ENCODE measurements at regions not wholly inside any gene's neighbourhood (a gene's known extent, or its start where the extent isn't known, plus 50 kb on each side); places are given as distances from the start of the nearest gene placed in this dataset.

DNA sequence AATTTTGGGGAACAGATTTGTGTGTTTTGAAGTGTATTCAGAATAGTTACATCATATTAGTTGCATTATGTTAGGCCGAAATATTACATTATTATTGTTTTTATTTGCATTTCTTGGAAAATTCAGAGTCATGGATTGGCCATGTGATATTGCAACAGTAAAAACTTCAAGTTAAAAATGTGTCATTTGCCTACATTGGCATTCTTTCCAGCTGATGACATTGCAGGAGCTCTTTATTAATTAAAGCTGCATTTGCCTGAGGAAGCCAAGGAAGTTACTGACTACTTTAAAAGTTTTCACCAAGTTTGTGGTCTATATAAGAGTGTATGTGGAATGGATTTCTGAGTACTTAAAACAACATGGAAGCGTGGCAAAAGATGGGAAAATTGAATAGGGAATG, 726.4 kb upstream of the SGO1 start:
- no peak for DNase-seq (ENCODE audit: low read depth in 3 of 3)

DNA sequence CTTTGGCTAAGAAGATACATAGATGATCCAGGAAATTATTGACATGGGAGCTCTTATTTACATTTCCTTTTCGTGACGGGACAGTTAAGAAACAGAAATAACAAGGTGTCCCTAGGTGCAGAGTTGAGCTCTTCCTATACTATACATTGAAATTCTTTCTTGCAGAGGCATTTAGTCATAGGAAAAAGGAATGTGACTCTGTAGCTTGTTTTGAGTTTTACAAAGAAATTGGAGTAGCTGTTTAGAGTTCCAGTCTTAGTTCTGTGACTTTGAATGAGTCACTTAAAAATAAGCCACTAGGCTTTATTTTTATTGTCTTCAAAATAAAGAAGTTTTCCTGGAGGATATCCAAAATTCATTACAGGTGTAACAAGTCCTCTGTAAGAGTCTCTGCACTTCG, 723.5 kb upstream of the SGO1 start:
- DNase-seq (ENCODE audit: low read depth in 3 of 3): no peak

DNA sequence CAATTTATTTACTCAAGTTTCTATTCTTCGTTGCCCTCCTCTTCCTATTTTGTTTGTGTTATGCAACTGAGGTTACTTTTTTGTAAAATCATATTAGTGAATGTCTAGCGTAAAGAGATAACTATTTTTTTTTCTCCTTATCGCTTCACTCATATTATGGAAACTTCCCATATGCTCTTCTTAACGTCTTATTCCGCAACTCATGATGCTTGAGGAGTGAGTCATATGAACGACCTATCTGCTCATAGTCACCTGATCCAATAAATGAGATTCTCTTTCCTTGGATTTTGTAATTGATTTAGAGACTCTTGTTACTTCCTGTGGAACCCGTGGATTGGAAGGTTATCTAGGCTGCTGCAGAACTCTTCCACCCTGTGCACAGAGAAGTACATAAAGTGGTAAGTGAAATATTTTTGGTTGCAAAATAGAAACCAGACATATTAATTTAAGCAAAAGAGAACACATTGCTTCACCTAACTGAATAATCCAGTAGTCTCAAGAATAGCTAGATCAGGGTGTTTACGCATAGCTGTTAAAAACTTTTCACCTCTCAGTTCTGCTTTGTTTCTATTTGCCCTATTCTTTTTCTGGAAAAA, 719.3 kb upstream of the SGO1 start:
- no peak for DNase-seq (ENCODE audit: low read depth in 3 of 3)

DNA sequence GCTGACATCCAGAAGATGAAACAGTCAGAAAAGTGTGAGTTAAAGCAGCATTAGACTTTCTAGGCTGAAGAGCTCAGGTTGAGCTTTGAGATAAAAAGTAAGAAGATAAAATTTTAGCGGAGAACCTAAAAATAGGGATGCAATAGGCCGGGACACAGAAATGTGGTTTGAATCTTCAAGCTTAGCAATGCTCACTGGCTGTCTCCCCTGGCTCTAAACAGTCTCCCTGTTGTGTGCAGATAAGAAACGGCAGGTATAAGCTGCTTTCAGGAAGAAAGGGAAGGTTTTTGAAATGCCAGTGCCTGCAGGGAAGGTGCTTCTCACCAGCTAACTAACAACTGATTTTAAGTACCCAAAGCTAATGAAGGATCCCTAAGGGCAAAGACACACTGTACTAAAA, 718.7 kb upstream of the SGO1 start:
- DNase-seq (ENCODE audit: low read depth in 3 of 3): no peak

DNA sequence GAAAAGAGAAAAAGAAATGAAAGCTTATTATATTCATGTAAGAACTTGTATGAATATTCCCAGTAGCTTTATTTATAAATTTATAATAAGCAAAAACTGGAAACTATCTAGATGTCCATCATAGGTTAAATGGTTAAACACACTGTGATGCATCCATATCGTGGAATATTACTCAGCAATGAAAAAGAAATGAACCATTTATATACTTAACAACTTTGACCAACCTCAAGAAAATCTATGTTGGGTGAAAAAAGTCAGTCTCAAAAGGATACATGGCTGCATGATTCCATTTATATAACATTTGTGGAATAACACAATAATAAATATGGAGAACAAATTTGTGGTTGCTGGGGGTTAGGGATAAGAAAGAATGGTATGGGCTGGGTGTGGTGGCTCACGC, 713.0 kb upstream of the SGO1 start:
- DNase-seq (ENCODE audit: low read depth in 3 of 3): no peak

DNA sequence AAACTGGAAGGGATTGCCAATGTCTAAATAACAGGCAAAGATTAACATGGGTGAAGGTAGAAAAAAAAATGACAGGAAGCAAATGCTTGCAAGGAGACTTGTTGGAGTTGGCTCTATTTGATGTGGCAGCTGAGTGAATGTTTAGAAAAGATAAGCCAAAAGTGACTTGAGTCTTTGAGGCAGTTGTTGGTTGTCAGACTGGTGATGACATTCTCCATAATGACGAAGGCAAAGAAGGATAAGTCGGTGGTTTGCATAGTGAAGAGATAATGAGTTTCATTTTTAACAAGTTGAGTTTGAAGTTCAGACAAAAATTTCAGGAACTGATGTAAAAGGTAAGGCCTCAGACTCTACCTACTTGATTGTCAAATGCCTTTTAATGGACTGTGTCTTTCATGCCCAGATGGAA, 704.1 kb upstream of the SGO1 start:
- no peak for DNase-seq (ENCODE audit: low read depth in 3 of 3)

DNA sequence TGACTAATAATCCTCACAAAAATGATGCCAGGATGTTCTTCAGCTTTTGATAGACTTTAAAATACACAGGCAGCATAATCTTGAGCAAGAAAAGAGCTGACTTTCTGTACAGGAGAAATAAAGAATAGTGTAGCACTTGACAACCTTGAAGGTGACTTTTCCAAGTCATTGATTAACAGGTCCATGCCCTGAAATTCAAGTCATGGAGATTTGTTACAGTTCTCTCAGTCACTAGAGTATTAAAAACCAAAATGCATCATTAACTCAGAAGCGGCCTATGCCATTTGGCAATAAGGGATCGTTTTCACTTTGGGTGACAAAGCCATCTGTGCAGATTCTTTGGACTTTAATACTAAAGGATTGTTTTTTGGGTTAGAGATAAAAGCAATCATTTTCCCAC, 692.7 kb upstream of the SGO1 start:
- no peak for DNase-seq (ENCODE audit: low read depth in 3 of 3)

DNA sequence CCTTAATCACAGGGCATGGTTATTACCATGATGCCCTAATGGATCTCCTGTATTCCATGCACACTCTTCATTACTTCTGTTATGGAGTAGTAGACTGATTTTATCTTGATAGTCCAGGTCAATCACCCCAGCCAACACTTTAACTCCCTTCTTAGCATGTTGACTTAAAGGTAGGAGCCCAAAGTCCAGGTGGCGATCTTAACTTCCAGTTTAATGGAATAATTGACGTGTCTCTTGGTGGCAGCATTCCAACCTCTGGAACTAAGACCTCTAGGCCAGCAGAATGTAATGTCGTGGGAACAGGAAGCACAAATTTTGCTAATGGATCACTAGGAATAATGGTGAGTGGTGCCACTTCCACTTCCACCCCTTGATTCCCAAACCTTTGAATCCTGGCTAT, 687.2 kb upstream of the SGO1 start:
- DNase-seq (ENCODE audit: low read depth in 3 of 3): no peak

DNA sequence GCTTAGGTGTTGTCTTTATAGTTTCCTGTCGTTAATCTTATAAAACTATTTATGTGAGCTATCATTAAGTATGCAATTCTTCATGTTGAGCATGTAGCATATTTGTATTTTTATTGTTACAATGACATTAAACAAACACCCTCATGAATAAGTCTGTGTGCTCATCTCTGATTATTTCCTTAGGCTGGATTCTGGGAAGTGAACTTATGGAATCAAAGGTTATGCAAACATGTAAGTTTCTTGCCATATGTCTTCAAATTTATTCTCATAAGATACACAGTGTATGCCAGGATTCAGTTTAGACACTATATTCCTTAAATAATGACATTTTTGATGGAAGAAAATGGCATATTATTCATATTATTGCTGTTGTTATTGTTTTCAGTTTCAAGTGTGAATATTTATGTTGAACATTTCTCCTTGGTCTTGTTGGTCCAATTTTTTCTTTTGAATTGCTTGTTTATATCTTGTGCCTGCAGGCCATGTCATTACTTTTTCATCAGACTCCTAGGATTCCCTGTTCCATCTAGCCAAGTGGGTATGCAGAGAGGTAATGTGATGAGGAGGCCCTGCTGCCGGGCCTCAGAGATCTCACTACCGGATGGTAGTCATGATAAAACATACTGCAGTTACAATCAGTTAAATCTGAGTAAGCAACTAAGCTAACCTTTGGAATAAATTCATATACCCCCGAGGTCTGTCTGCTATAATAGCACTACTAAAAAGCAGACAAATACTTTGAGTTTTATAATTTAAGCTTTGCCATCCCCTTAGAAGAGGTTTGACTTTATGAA, 684.3 kb upstream of the SGO1 start:
- DNase-seq (ENCODE audit: low read depth in 3 of 3): no peak

DNA sequence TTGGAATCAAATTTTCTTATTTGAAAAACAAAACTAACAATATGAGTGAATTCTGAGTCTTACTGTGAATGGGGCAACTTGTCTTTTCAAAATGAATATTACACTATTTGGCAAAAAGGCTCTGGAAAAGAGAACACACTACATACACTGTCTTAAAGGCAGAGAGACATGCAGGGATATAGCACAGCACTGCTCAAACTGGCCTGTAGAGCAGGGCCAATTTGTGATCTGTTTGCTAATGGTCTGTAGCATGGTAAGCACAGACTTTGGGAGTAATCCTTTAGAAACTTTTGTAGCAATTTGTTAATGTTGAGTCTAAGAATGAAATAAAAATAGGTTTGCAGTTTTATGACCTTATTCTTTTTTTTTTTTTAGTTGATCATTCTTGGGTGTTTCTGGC, 679.8 kb upstream of the SGO1 start:
- no peak for DNase-seq (ENCODE audit: low read depth in 3 of 3)

DNA sequence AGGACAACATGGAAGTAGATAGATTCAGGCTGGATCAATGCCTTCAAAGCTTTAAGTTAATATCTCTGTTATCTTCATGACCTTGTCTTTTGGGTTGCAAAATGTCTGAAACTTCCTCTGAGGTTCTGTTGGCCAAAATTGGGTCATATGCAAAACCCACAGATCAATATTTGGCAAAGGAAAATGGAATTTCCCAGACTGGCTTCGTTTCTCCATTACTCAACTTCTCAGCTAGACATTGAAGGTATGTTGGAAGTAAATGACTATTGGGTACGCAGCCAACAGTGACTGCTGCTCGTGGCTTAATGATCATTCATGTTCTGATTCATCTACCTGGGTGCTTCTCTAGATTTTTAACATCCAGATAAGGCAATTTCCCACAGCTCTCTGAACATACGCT, 675.4 kb upstream of the SGO1 start:
- no peak for DNase-seq (ENCODE audit: low read depth in 3 of 3)

DNA sequence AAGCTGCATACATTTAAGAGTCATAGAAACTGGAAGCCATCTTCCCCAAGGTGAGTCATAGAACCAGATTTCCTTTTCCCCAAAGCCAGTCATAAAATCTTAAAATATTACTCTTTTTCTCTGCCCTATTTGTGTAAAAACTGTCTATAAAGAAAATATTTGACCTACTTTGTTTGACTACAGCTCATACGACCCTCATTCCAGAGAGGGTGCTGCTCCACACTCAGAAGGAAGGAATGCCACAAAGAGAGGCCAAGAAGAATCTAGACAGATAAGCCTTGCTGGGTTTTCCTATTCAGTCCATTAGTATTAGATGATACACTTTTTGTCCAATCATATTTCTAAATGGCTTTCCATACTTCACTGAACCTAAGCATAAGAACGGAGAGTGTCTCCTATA, 671.6 kb upstream of the SGO1 start:
- DNase-seq (ENCODE audit: low read depth in 3 of 3): no peak

DNA sequence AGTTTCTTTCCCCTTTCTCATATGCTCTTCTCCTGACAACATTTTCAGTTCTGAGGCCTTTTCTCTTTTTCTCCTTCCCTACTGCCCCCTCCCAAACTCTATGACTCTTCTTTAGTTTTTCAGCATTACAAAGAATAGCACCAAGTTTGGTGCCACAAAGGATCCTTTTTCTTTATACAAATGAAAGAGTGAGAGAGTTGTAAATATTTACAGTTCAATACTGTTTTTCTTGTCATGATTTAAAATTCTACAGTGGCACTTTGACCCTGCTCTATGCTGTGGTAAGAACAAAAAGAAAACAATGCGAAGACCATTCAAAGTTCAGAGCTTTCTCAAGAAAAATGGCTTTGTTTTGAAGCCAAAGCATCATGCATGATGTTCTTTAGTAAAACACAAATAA, 667.9 kb upstream of the SGO1 start:
- no peak for DNase-seq (ENCODE audit: low read depth in 3 of 3)

DNA sequence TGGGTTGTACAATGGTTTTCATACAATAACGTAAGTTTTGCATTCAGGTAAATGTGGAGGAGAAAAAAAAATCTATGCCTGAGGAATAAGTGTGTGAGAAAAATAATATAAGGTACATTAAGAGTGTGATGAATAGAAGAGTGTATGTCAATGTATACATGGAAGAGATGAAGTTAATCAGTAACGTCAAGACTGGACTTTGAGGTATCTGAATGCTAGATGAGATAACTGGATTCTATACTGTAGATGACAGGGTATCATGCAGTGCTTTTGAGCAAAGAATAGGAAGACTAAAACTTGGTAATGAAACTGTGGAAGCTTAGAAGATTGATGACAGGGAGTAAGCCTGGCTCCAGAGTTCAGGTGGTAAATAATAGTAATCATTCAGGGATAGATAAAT, 666.7 kb upstream of the SGO1 start:
- DNase-seq (ENCODE audit: low read depth in 3 of 3): no peak

DNA sequence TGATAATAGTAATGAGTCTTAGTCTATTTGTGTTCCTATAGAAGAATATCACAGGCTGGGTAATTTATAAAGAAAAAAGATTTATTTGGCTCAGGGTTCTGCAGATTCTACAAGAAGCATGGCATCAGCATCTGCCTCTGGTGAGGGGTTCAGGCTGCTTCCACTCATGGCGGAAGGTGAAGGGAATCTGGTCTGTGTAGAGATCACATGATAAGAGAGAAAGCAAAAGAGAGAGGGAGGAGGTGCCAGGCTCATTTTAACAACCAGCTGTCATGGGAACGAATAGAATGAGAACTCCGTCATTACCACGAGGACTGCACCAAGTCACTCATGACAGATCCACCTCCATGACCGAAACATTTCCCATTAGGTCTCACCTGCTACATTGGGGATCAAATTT, 664.0 kb upstream of the SGO1 start:
- no peak for DNase-seq (ENCODE audit: low read depth in 3 of 3)

DNA sequence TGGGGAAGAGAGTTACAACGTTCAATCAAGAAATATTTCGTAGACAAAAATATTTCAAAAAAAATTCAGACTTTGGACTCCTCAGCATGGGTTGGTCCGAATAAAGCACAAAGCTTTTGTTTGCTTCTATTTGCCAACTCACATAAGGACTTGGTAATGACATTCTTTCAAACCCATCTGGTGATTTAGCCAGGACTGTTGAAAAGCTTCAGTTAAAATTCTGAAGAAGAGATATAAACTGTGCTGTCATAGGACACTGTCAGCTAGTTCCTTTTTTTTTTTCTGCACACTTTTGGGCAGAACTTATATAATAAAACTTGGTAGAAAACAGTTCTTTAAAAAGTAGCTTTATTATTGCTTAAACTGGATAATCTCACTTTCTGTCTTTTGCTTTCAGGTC, 660.8 kb upstream of the SGO1 start:
- no peak for DNase-seq (ENCODE audit: low read depth in 3 of 3)

DNA sequence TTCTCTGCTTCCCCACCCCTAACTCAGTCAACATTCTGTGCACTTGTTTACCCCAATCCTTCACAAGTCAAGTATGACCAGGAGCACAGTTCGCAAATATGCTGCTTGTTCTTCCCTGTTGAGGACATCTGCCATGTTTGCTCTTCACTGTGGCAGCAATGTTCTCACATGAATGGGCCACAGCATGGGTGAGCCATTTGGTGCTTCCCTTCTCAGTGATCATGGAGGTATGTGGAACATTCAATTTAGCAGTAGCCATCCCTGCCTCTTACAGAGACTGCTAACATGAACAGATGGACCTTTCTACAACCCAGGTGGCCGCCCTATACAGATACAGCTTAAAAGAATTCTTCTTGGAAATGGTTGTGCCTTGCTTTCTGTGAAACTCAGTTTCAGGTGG, 660.1 kb upstream of the SGO1 start:
- no peak for DNase-seq (ENCODE audit: low read depth in 3 of 3)

DNA sequence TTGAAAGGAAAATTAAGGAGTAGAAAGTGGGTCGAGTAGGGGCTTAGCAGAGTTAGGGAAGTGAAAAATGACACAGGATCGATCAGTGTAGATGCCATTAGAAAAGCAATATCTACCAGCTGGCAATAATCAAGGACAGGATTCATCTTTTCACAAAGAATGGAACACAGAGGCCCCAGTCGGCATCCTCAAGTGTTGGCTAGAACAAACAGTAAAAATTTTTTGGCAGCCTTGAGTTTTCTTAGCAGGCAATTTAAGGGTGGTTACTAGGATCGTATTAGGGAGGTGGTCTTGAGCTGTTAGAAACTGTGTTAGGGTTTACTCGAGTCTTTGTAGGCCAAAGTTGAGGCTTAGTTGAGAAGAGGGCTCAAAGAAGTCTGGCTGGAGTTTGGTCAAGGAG, 658.8 kb upstream of the SGO1 start:
- DNase-seq (ENCODE audit: low read depth in 3 of 3): no peak

DNA sequence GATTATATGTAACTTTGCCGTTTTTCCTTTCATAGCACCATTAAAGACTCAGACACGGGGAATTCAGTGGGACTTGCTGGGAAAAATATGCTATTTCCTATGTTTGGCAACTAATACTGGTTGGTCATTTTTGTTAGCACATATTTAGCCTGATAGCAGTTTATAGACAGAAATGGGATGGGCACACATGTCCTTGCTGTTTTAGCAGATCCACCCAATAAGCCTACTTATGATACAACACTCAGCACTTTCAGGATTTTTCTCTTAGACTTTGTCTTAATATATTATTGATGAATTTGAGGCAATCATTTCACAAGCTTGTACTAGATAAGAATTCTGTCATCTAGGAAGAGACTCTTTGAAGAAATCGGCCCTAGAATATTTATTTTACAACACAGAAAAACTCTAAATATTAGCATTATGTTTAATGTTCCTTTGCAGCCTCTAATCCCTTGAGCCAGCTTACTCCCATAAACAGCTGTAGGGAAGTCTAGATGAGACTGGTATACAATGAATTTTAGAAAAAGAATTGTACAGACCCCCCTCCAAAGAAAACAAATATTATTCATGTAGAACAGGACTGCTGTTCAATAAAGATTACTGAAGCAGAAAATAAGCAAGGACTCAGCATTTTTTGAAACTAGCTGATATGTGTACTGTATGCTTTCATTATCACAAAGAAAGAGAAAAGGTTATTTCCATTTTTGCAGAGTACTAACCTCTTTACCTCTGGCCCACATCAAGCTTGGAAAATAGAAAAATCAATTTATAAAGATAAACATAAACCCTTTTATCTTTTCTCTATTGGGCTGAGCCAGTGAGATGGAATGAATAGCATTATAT, 656.8 kb upstream of the SGO1 start:
- DNase-seq (ENCODE audit: low read depth in 3 of 3): no peak

DNA sequence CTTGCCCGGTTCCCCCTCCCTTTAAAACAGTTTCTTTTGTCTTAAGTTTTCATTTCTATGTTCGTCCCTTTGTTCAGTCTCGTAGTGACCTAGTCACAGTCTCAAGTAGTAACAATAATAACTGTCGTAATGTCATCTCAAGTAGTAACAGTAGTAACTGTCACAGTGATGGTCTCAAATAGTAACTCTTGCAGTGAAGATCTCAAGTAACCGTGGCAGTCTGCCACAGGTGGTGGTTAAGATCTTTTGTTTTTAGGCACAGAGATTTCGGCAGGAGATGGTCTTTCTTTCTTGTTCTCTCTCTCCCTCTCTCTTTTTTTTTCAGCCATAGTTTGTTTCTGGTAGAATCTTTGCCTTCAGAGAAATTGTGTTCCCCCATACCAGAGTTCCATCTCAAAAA, 656.0 kb upstream of the SGO1 start:
- DNase-seq (ENCODE audit: low read depth in 3 of 3): no peak

DNA sequence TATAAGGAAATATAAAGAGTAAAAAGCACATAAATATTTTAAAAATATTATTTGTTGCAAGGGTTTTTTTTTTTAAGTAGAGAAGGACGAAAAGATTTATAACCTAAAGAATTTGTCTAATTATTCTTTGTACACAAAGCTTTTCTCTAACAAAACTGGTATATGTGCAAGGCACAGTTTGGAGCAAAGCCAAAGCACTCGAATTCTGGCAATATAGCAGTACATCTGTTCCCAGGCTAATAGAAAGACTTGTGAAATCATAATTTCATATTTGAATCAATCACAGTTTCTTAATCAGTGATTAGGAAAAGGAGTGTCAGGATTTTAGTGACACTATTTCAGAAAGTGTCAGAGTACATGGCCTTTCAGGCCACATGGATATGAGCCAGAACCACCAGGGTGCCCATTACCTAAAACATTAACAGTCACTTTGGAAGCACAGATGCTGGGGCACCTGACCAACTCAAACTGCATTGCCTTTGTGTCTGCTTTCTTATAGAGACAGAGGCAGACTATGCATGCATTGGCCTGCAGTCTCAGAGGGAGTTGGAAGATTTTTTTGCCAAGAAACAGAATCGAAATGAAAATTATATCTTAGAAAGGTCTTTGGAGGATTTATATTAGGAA, 651.8 kb upstream of the SGO1 start:
- DNase-seq (ENCODE audit: low read depth in 3 of 3): no peak

DNA sequence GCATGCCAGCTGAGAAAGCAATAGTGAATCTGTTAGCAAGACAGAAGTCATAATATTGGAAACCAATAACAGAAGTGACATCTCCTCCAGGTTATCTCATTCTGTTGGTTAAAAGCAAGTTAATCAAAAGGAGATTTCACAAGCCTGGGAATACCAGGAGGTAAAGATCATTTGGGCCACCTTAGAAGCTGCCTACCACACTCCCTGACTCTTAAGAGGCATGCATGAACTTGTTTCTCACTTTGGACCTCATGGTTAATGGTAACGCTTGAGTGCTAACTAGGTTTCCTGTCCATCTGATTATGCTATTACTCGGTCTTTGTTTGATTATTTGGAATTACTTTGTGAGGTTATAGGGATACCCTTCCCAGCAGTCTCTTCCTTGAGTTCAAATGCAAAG, 650.8 kb upstream of the SGO1 start:
- DNase-seq (ENCODE audit: low read depth in 3 of 3): no peak

DNA sequence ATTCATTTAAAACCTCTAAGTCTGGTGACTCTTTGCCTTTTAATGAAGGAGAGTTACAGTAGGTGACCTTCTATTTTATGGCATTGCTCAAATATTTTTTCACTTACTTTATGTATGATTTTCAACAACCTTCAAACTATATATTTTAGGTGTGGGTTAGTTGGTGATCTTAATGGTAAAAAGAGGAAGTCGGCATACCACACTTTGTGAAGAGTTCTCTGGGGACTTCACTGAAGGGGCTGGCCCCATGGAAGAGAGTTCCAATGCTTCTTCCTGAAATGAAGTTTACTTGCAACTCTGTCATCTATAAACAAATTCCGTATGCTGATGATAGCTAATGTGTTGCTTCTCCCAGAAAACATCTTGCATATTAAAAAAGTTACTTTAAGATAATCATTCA, 647.0 kb upstream of the SGO1 start:
- no peak for DNase-seq (ENCODE audit: low read depth in 3 of 3)

All from stimulated activated CD4-positive, alpha-beta T cell treated with anti-CD3 and anti-CD28 coated beads, TNF-alpha, amount 100 ng/mL, for 24 hours (primary cell).